ENCODE measurements at regions not wholly inside any gene's neighbourhood (a gene's known extent, or its start where the extent isn't known, plus 50 kb on each side); places are given as distances from the start of the nearest gene placed in this dataset.

DNA sequence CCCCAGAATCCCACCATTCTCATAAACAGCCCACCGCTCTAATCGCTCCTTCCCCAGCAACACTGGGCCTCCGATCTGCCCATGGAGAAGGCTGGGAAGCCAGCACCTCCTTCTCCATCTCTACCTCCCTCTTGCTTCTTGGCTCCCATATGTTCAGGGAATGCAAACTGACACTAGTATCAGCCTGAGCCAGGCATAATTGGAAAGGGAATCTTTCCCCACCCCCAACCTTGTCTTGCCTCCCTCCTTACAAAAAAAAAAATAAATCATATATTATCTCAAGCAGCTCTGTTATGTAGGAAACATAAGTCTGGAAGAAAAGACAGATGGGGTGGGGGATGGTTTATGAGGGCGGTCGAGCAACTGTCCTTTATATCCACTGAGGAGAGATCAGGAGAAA is 127.2 kb downstream of the NAV1 start:
- H3K36me3 ChIP-seq (ENCODE audit: insufficient read depth, low read length): no peaks in the 10 kb centered on the region
- no peak overlapping the region for H3K27ac ChIP-seq (ENCODE audit: low read length)
- peaks cover 27% of the 10 kb centered on the region for H4K20me1 ChIP-seq (ENCODE audit: insufficient read depth)
- TF ChIP-seq SMC3 (conservative IDR thresholded peaks at IDR 0.05; ENCODE audit: poor library complexity): no peak
- TF ChIP-seq, protein P1, sequence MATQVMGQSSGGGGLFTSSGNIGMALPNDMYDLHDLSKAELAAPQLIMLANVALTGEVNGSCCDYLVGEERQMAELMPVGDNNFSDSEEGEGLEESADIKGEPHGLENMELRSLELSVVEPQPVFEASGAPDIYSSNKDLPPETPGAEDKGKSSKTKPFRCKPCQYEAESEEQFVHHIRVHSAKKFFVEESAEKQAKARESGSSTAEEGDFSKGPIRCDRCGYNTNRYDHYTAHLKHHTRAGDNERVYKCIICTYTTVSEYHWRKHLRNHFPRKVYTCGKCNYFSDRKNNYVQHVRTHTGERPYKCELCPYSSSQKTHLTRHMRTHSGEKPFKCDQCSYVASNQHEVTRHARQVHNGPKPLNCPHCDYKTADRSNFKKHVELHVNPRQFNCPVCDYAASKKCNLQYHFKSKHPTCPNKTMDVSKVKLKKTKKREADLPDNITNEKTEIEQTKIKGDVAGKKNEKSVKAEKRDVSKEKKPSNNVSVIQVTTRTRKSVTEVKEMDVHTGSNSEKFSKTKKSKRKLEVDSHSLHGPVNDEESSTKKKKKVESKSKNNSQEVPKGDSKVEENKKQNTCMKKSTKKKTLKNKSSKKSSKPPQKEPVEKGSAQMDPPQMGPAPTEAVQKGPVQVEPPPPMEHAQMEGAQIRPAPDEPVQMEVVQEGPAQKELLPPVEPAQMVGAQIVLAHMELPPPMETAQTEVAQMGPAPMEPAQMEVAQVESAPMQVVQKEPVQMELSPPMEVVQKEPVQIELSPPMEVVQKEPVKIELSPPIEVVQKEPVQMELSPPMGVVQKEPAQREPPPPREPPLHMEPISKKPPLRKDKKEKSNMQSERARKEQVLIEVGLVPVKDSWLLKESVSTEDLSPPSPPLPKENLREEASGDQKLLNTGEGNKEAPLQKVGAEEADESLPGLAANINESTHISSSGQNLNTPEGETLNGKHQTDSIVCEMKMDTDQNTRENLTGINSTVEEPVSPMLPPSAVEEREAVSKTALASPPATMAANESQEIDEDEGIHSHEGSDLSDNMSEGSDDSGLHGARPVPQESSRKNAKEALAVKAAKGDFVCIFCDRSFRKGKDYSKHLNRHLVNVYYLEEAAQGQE (IDR thresholded peaks at IDR 0.05; ENCODE audit: borderline replicate concordance): no peak
- no peaks in the 10 kb centered on the region for H3K27me3 ChIP-seq (ENCODE audit: insufficient read depth, low read depth, low read length)
- H3K4me2 ChIP-seq (ENCODE audit: low read length): no peak overlapping the region
- H3K9me3 ChIP-seq (ENCODE audit: low read length): no peaks in the 10 kb centered on the region
- H2AFZ ChIP-seq (ENCODE audit: low read depth, low read length): no peak overlapping the region
- H3K9ac ChIP-seq (ENCODE audit: low read length): no peak overlapping the region
- no peaks in the 10 kb centered on the region for H3F3A ChIP-seq (ENCODE audit: insufficient read depth, low read length, poor library complexity, severe bottlenecking)
- peaks cover 97% of the 10 kb centered on the region for H3K79me2 ChIP-seq (replicated peaks; ENCODE audit: insufficient read depth, low read length)
- no peak overlapping the region for H3K4me3 ChIP-seq (ENCODE audit: low read length)
- no peaks in the 10 kb centered on the region for H3K9me2 ChIP-seq (ENCODE audit: insufficient read depth, low read length)

DNA sequence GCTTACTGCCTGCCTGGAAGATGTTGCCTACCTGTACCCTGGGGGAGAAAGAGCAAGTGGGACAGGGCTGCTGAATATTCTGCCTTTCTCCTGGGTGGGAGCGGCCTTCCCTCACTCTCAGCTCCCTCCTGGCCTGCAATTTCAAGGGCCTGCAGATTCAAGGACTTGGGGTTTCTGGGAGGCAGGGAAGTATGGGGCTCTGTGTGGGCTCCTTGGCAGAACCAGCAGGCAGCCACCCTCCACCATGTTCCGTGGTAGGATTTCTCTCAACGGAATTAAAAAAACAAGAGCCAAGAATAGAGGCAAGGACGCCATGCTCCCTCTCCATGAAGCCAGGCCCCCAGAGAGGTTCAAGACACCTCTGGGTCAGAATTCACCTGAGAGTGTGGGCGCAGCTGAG is 127.7 kb downstream of the NAV1 start:
- Histone ChIP-seq H3K27me3 (ENCODE audit: insufficient read depth, low read depth, low read length) (no peaks in the 10 kb centered on the region), H3K79me2 (replicated peaks; ENCODE audit: insufficient read depth, low read length) (peaks cover 97% of the 10 kb centered on the region), H3K9me3 (ENCODE audit: low read length) (no peaks in the 10 kb centered on the region), H3K4me3 (ENCODE audit: low read length) (no peak overlapping the region), H2AFZ (ENCODE audit: low read depth, low read length) (no peak overlapping the region), H3K9ac (ENCODE audit: low read length) (no peak overlapping the region), H3K27ac (ENCODE audit: low read length) (no peak overlapping the region), H3K9me2 (ENCODE audit: insufficient read depth, low read length) (no peaks in the 10 kb centered on the region), H3K4me2 (ENCODE audit: low read length) (no peak overlapping the region), H3K36me3 (ENCODE audit: insufficient read depth, low read length) (no peaks in the 10 kb centered on the region), H4K20me1 (ENCODE audit: insufficient read depth) (peaks cover 27% of the 10 kb centered on the region), H3F3A (ENCODE audit: insufficient read depth, low read length, poor library complexity, severe bottlenecking) (no peaks in the 10 kb centered on the region)
- TF ChIP-seq, protein P2, sequence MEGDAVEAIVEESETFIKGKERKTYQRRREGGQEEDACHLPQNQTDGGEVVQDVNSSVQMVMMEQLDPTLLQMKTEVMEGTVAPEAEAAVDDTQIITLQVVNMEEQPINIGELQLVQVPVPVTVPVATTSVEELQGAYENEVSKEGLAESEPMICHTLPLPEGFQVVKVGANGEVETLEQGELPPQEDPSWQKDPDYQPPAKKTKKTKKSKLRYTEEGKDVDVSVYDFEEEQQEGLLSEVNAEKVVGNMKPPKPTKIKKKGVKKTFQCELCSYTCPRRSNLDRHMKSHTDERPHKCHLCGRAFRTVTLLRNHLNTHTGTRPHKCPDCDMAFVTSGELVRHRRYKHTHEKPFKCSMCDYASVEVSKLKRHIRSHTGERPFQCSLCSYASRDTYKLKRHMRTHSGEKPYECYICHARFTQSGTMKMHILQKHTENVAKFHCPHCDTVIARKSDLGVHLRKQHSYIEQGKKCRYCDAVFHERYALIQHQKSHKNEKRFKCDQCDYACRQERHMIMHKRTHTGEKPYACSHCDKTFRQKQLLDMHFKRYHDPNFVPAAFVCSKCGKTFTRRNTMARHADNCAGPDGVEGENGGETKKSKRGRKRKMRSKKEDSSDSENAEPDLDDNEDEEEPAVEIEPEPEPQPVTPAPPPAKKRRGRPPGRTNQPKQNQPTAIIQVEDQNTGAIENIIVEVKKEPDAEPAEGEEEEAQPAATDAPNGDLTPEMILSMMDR (IDR thresholded peaks at IDR 0.05; ENCODE audit: poor library complexity, severe bottlenecking): no peak
- TF ChIP-seq SMC3 (conservative IDR thresholded peaks at IDR 0.05; ENCODE audit: poor library complexity): no peak
- no peak for TF ChIP-seq RAD21 (conservative IDR thresholded peaks at IDR 0.05)
- no peak for TF ChIP-seq TAF1 (IDR thresholded peaks at IDR 0.05; ENCODE audit: low read depth)
- TF ChIP-seq POLR2AphosphoS5 (IDR thresholded peaks at IDR 0.05): no peak
- TF ChIP-seq EP300 (conservative IDR thresholded peaks at IDR 0.05; ENCODE audit: poor library complexity, severe bottlenecking): no peak
- TF ChIP-seq, protein P1 (IDR thresholded peaks at IDR 0.05; ENCODE audit: borderline replicate concordance): no peak
- no peak for TF ChIP-seq MXI1 (conservative IDR thresholded peaks at IDR 0.05; ENCODE audit: poor library complexity, severe bottlenecking)
- TF ChIP-seq EZH2 (IDR thresholded peaks at IDR 0.05; ENCODE audit: borderline replicate concordance, insufficient read depth, low read length, poor library complexity, severe bottlenecking): no peak
